K562 (cell line): ENCODE measurements at regions not wholly inside any gene's neighbourhood (a gene's known extent, or its start where the extent isn't known, plus 50 kb on each side); places are given as distances from the start of the nearest gene placed in this dataset.

ENCODE experiments used
- ATAC-seq: fragments of 200-7000 bp; cut with Tn5 transposase; 3 replicates; pipeline ENCODE4 v1.9.1; 2020; ENCODE audit warnings: moderate library complexity
- BruUV-seq: library from RNA; stranded (reverse); fragments of 400-500 nt; replicated peaks from 2 replicates; lab custom pipeline; 2021; lab: Mats Ljungman, UMichigan
- CTCF ChIA-PET: fragments of 300-600 bp; formaldehyde crosslinking; extraction: SDS; loops from one replicate; lab custom pipeline; 2021; ENCODE audit warnings: low intra/inter-chr PET ratio; lab: Yijun Ruan, JAX
- POLR2A ChIA-PET: fragments of 300-600, 350-650 bp; sonication (Branson Sonifier 250); formaldehyde crosslinking; extraction: SDS; loops from one replicate; lab custom pipeline; 2021; ENCODE audit warnings: antibody characterized with exemption, inconsistent platforms; lab: Yijun Ruan, JAX
- DNase-seq, 4 experiments: peaks; one replicate each; pipeline versions ENCODE4 v3.0.0 to v3.0.0-alpha.2; 2011 to 2018; ENCODE audit warnings: low spot score in 3 of 4, mixed read lengths in 3 of 4; ENCODE audit errors: extremely low read depth in 1 of 4
- FAIRE-seq: peaks from 2 replicates; lab custom pipeline; 2011; peaks lifted over from hg19 to GRCh38; lab: Jason Lieb, UNC
- H2AFZ ChIP-seq: 2 replicates; pipeline ENCODE4 v1.6.0; 2011; ENCODE audit warnings: low read depth, low read length, control low read depth, inconsistent platforms
- H3K27ac ChIP-seq: fragments of 200-600 bp; 3 replicates; pipeline ENCODE4 v1.8.0; 2011; ENCODE audit warnings: low read depth, mild to moderate bottlenecking, control low read depth, inconsistent platforms, low read length, moderate library complexity, mixed read lengths; ENCODE audit errors: extremely low read depth
- H3K27me3 ChIP-seq, 2 experiments: fragments of 300-600 bp in 1 of 2; 2 replicates in 1 of 2; 3 replicates in 1 of 2; pipeline versions ENCODE4 v1.6.0 to v1.8.0; 2011; ENCODE audit warnings: inconsistent platforms in 2 of 2, low read length in 2 of 2, mild to moderate bottlenecking in 1 of 2, mixed read lengths in 1 of 2, moderate library complexity in 1 of 2; ENCODE audit not compliant: control insufficient read depth in 2 of 2, insufficient read depth in 2 of 2
- H3K36me3 ChIP-seq: fragments of 300-600 bp; 3 replicates; pipeline ENCODE4 v1.8.0; 2011; ENCODE audit warnings: mild to moderate bottlenecking, low read length, inconsistent platforms; ENCODE audit not compliant: control insufficient read depth, insufficient read depth
- H3K4me1 ChIP-seq, 2 experiments: fragments of 200-600 bp in 1 of 2; replicated peaks in 1 of 2; 2 replicates in 1 of 2; 3 replicates in 1 of 2; pipeline versions ENCODE4 v1.5.1 to v1.8.0; 2011; ENCODE audit warnings: inconsistent platforms in 2 of 2, low read length in 2 of 2, mild to moderate bottlenecking in 1 of 2, mixed read lengths in 1 of 2, moderate library complexity in 1 of 2; ENCODE audit not compliant: control insufficient read depth in 2 of 2, insufficient read depth in 2 of 2
- H3K4me2 ChIP-seq: 2 replicates; pipeline ENCODE4 v1.6.1; 2011; ENCODE audit warnings: low read length, control low read depth, inconsistent platforms, mixed read lengths; ENCODE audit not compliant: insufficient read depth
- H3K4me3 ChIP-seq: fragments of 200-600 bp; sonication (generic), shearing (Covaris generic); 2 replicates; pipeline ENCODE4 v1.5.1; 2016; ENCODE audit warnings: control low read depth, inconsistent platforms
- H3K79me2 ChIP-seq: fragments of 200-600 bp; 3 replicates; pipeline ENCODE4 v1.8.0; 2011; ENCODE audit warnings: low read length, inconsistent platforms; ENCODE audit not compliant: control insufficient read depth, insufficient read depth
- H3K9ac ChIP-seq, 2 experiments: 2 replicates each; pipeline versions ENCODE4 v1.6.0 to v1.6.1; 2011; ENCODE audit warnings: low read depth in 2 of 2, low read length in 2 of 2, control low read depth in 1 of 2, inconsistent platforms in 1 of 2, mild to moderate bottlenecking in 1 of 2, mixed read lengths in 1 of 2; ENCODE audit not compliant: insufficient read depth in 1 of 2
- H3K9me1 ChIP-seq: one replicate; pipeline ENCODE4 v1.6.0; 2011; ENCODE audit warnings: inconsistent platforms, mild to moderate bottlenecking, low read length, moderate library complexity; ENCODE audit not compliant: control insufficient read depth, insufficient read depth
- H3K9me3 ChIP-seq: replicated peaks from 2 replicates; pipeline ENCODE4 v1.5.1; 2011; ENCODE audit warnings: low read depth, low read length, inconsistent platforms; ENCODE audit not compliant: control insufficient read depth, insufficient read depth
- H4K20me1 ChIP-seq: replicated peaks from 2 replicates; pipeline ENCODE4 v1.6.1; 2011; ENCODE audit warnings: low read length, inconsistent platforms, mixed read lengths; ENCODE audit not compliant: control insufficient read depth, insufficient read depth
- ATF2 ChIP-seq: sonication (generic); formaldehyde crosslinking; IDR thresholded peaks from 2 replicates; pipeline ENCODE4 v1.8.1; 2022; ENCODE audit warnings: missing genetic modification reagents
- DMBX1 ChIP-seq: fragments of 250-450 bp; sonication (Bioruptor Pico); IDR thresholded peaks from 2 replicates; pipeline ENCODE4 v1.8.0; 2022; ENCODE audit warnings: inconsistent platforms, mild to moderate bottlenecking, moderate library complexity, borderline replicate concordance
- PML ChIP-seq: IDR thresholded peaks from 2 replicates; pipeline ENCODE4 v1.6.1; 2012; ENCODE audit warnings: low read length, inconsistent platforms
- ZNF354B ChIP-seq: fragments of 250-450 bp; sonication (Bioruptor Pico); IDR thresholded peaks from 2 replicates; pipeline ENCODE4 v1.4.0; 2020
- ZNF740 ChIP-seq, 3 experiments: fragments of 200-800 bp in 1 of 3; sonication (Bioruptor generic) in 1 of 3; sonication (generic) in 1 of 3; formaldehyde crosslinking in 1 of 3; IDR thresholded peaks; 2 replicates each; pipeline versions ENCODE4 v1.6.1 to v1.8.0; 2016 to 2022; ENCODE audit warnings: mild to moderate bottlenecking in 2 of 3, missing compliant biosample characterization in 2 of 3, missing genetic modification characterization in 2 of 3, missing genetic modification reagents in 1 of 3
- WGBS: fragments of 100-300 bp; shearing (Covaris generic); methylation state at CpG from one replicate; pipeline ENCODE4 v1.1.6; 2016; ENCODE audit warnings: low coverage, mixed read lengths; ENCODE audit not compliant: insufficient coverage; ENCODE audit errors: missing lambda C conversion rate; 5-methylcytosine and 5-hydroxymethylcytosine counted together
- in situ Hi-C: fragments of 300-500 bp; cut with MboI; formaldehyde crosslinking; loops from 4 replicates; pipeline ENCODE4 v1.15.0; 2018; ENCODE audit warnings: inconsistent platforms, mixed read lengths
- intact Hi-C: fragments of 100-400 bp; cut with micrococcal nuclease; formaldehyde crosslinking; loops from 2 replicates; pipeline ENCODE4 v1.14.2; 2022

- H3K27ac ChIP-seq, result no peak overlapping the region
- no peaks in the 10 kb centered on the region for H3K4me1 ChIP-seq
- no peaks in the 10 kb centered on the region; a peak in 1 of 5 replicates for H3K27me3 ChIP-seq
- in situ Hi-C loops, result no loop called here
- no peak overlapping the region for H3K4me3 ChIP-seq
- no peaks in the 10 kb centered on the region for H4K20me1 ChIP-seq
- no peak for FAIRE-seq
- 10% methylated on average over 7 of the region's 7 CpGs for WGBS
- no peaks in the 10 kb centered on the region for H3K36me3 ChIP-seq
- no peak overlapping the region for H3K4me2 ChIP-seq
- H2AFZ ChIP-seq, result no peak overlapping the region
- ChIA-PET POLR2A (interaction anchor here (0.6 kb wide), 1 partner anchor 410 kb away, joined by 3 read pairs; no protein-coding TSS in a partner anchor), CTCF (no interaction called here)
- intact Hi-C loops, result loop anchor here (10.0 kb wide), 1 partner anchor 133 kb away; no protein-coding TSS in a partner anchor
- no peaks in the 10 kb centered on the region for H3K9me3 ChIP-seq
- ATAC-seq, result no peak
- H3K9me1 ChIP-seq, result no peaks in the 10 kb centered on the region
- BruUV-seq, result no TSS peak
- no peak overlapping the region for H3K9ac ChIP-seq
- TF ChIP-seq DMBX1 (no peak), ZNF740 (CRISPR knock-in tag; IDR thresholded peaks at IDR 0.05) (no peak), ZNF740 (tag; IDR thresholded peaks at IDR 0.05) (no peak), PML (no peak), ZNF354B (CRISPR knock-in tag) (no peak), ATF2 (no peak)
- no peaks in the 10 kb centered on the region for H3K79me2 ChIP-seq
- DNase-seq, result no peak
These were observed 103.5 kb downstream of the ACER2 start for GRCh38 chr9:19512103-19512832.
